ENCODE measurements at regions not wholly inside any gene's neighbourhood (a gene's known extent, or its start where the extent isn't known, plus 50 kb on each side); places are given as distances from the start of the nearest gene placed in this dataset.

- no peak for DNase-seq (ENCODE audit: low read depth)
- no peak overlapping the region for H3K4me3 ChIP-seq (ENCODE audit: low read depth, low read length)
- TF ChIP-seq, protein P1, sequence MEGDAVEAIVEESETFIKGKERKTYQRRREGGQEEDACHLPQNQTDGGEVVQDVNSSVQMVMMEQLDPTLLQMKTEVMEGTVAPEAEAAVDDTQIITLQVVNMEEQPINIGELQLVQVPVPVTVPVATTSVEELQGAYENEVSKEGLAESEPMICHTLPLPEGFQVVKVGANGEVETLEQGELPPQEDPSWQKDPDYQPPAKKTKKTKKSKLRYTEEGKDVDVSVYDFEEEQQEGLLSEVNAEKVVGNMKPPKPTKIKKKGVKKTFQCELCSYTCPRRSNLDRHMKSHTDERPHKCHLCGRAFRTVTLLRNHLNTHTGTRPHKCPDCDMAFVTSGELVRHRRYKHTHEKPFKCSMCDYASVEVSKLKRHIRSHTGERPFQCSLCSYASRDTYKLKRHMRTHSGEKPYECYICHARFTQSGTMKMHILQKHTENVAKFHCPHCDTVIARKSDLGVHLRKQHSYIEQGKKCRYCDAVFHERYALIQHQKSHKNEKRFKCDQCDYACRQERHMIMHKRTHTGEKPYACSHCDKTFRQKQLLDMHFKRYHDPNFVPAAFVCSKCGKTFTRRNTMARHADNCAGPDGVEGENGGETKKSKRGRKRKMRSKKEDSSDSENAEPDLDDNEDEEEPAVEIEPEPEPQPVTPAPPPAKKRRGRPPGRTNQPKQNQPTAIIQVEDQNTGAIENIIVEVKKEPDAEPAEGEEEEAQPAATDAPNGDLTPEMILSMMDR (IDR thresholded peaks at IDR 0.05; ENCODE audit: insufficient read depth, low read depth, low read length): no peak
Observed at GRCh38 chr18:38718365-38718901, 1152.8 kb upstream of the CELF4 start.

GRCh38 chr18:38709122-38709521 lies 1143.5 kb upstream of the CELF4 start:
- TF ChIP-seq, protein P1 (IDR thresholded peaks at IDR 0.05; ENCODE audit: insufficient read depth, low read depth, low read length): no peak
- H3K4me3 ChIP-seq (ENCODE audit: low read depth, low read length): no peak overlapping the region
- no peak for DNase-seq (ENCODE audit: low read depth)

DNA sequence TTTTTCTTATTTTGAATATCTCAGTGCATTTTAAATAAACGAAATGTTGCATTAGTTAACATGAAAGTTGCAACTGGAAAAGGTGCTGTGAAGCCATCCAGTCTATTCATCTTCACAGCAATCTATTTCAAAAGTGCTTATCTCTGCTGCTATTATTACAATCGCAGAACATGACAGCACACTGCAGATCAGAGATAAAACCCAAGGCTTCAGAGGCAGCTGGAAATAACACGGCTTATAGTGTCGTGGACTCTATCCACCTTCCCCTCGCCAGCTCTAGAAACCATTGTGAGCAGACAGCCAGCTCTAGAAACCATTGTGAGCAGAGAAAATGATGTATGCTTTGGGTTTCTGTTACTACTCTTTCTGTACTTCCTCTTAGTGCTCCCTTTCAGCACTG lies 1140.8 kb upstream of the CELF4 start:
- DNase-seq (ENCODE audit: low read depth): no peak
- TF ChIP-seq, protein P1 (IDR thresholded peaks at IDR 0.05; ENCODE audit: insufficient read depth, low read depth, low read length): no peak
- H3K4me3 ChIP-seq (ENCODE audit: low read depth, low read length): no peak overlapping the region

DNA sequence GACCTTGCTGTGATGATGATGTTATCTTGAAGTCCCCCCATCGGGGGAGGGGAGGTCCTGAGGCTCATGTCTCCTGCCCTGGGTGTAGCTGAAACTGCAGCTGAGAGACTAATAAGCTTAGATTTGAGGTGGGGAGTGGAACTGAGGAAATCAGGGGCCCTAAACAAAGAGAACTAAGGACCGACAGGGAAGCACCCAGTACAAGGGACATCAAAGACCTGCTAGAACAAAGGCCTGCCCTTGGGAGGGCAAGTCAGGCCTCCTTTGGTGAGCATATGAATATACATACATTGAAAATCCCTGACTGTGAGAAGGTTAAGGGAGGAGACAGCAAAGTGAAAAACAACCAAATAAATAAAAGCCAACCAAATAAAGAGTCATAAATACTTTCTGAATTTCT lies 1132.5 kb upstream of the CELF4 start:
- no peak overlapping the region for H3K4me3 ChIP-seq (ENCODE audit: low read depth, low read length)
- DNase-seq (ENCODE audit: low read depth): no peak
- TF ChIP-seq, protein P1 (IDR thresholded peaks at IDR 0.05; ENCODE audit: insufficient read depth, low read depth, low read length): no peak

GRCh38 chr18:38695559-38696280 lies 1130.1 kb upstream of the CELF4 start:
- DNase-seq (ENCODE audit: low read depth): no peak
- TF ChIP-seq, protein P1 (IDR thresholded peaks at IDR 0.05; ENCODE audit: insufficient read depth, low read depth, low read length): no peak
- H3K4me3 ChIP-seq (ENCODE audit: low read depth, low read length): no peak overlapping the region

- TF ChIP-seq, protein P1 (IDR thresholded peaks at IDR 0.05; ENCODE audit: insufficient read depth, low read depth, low read length): no peak
Observed at GRCh38 chr18:38693104-38693503, 1127.5 kb upstream of the CELF4 start.

More at GRCh38 chr18:38693104-38693503, 1127.5 kb upstream of the CELF4 start:
- no peak overlapping the region for H3K4me3 ChIP-seq (ENCODE audit: low read depth, low read length)
- no peak for DNase-seq (ENCODE audit: low read depth)

All from fibroblast of villous mesenchyme (primary cell).